GM12892 (cell line): ENCODE measurements at regions not wholly inside any gene's neighbourhood (a gene's known extent, or its start where the extent isn't known, plus 50 kb on each side); places are given as distances from the start of the nearest gene placed in this dataset.

ENCODE experiments used
- POLR2AphosphoS5 ChIP-seq: IDR thresholded peaks from 2 replicates; pipeline ENCODE4 v1.6.1; 2011; ENCODE audit warnings: low read depth, low read length, control low read depth
- TAF1 ChIP-seq: IDR thresholded peaks from 2 replicates; pipeline ENCODE4 v1.6.1; 2011; ENCODE audit warnings: low read depth, mild to moderate bottlenecking, control low read depth, low read length, borderline replicate concordance

- TF ChIP-seq POLR2AphosphoS5, result no peak
- no peak for TF ChIP-seq TAF1
Measured at GRCh38 chr3:28050120-28050519, 191.3 kb upstream of the CMC1 start.
